ENCODE measurements at regions not wholly inside any gene's neighbourhood (a gene's known extent, or its start where the extent isn't known, plus 50 kb on each side); places are given as distances from the start of the nearest gene placed in this dataset.

DNA sequence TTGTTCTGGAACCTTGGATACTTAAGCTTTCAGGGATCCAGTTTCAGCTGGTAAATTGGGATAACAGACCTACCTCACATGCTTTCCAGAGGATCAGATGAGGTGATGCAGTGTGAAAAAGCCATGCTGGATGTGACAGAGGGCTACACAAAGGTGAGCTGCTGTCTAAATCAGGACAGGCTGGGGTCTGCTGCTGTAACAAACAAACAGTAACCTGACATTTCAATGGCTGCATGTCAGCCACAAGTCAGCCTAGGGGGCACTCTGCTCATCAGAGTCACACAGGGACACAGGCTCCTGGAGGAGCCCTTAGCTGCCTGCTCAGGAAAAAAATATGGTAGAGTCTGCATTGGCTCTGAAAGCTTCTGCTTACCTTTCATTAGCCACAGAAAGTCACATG is 66.7 kb upstream of the EGFLAM start:
- Mint-ChIP-seq H3K36me3 (ENCODE audit: low read depth) (no peaks in the 10 kb centered on the region), H3K27me3 (ENCODE audit: low read depth) (peaks cover 31% of the 10 kb centered on the region), H3K9me3 (no peaks in the 10 kb centered on the region), H3K4me1 (no peaks in the 10 kb centered on the region), H3K4me3 (no peak overlapping the region), H3K27ac (ENCODE audit: unreplicated experiment) (no peak overlapping the region)
- DNase-seq (ENCODE audit: low read depth, low spot score) = no peak
- no peak for TF ChIP-seq CTCF (conservative IDR thresholded peaks at IDR 0.05)

- no peak overlapping the region for H3K4me3 Mint-ChIP-seq
- DNase-seq (ENCODE audit: low read depth, low spot score) = no peak
- no peaks in the 10 kb centered on the region for H3K36me3 Mint-ChIP-seq (ENCODE audit: low read depth)
- H3K27ac Mint-ChIP-seq (ENCODE audit: unreplicated experiment) = no peak overlapping the region
- H3K27me3 Mint-ChIP-seq (ENCODE audit: low read depth) = peaks cover 22% of the 10 kb centered on the region
- H3K9me3 Mint-ChIP-seq = no peaks in the 10 kb centered on the region
- TF ChIP-seq CTCF (conservative IDR thresholded peaks at IDR 0.05) = no peak
- no peaks in the 10 kb centered on the region for H3K4me1 Mint-ChIP-seq
Observed at GRCh38 chr5:38190111-38190510, 68.2 kb upstream of the EGFLAM start.

DNA sequence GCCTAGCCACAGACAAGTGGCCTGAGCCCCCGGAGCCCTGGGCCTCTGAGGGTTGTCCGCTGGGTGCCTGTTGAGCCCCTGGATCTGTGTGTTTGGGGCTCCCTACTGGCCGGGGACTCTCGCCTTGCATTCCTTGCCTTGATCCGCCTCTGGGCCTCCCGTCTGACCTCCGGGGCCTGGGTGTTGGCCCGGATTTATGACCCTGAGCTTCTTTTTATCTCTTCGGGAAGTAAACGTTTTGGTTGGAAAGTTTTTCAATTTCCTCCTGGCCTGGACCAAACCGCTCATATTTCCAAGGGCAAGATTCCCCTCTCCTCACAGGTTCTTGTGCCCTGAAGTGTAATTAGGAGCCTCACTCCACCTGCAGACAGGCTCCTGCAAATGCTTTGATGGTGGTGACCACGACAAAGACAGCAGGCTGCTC is 69.3 kb upstream of the EGFLAM start:
- H3K4me1 Mint-ChIP-seq = no peaks in the 10 kb centered on the region
- H3K27ac Mint-ChIP-seq (ENCODE audit: unreplicated experiment) = no peak overlapping the region
- H3K27me3 Mint-ChIP-seq (ENCODE audit: low read depth) = peaks cover 11% of the 10 kb centered on the region
- no peaks in the 10 kb centered on the region for H3K9me3 Mint-ChIP-seq
- DNase-seq (ENCODE audit: low read depth, low spot score) = no peak
- H3K4me3 Mint-ChIP-seq = no peak overlapping the region
- H3K36me3 Mint-ChIP-seq (ENCODE audit: low read depth) = no peaks in the 10 kb centered on the region
- TF ChIP-seq CTCF (conservative IDR thresholded peaks at IDR 0.05) = no peak

DNA sequence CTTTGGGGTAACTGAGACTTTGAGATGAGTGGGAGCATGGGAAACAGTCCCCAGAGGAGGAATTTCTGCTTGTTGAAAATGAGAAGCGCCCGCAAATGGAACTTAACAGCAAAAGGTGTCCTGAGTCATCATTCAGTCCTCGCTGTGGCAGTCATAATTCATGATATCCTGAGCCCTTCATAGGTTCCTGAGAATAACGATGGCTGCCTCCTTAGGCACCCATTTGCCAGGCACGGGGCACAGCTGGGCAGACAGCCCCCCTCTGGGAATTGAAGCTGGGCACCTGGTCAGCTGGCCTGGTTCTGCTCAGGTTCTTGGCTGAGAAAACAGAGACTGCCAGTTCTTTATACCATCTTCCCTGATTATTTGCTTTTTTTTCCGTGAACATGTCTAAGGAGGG is 69.8 kb upstream of the EGFLAM start:
- Mint-ChIP-seq H3K4me1 (no peaks in the 10 kb centered on the region), H3K9me3 (no peaks in the 10 kb centered on the region), H3K27me3 (ENCODE audit: low read depth) (peaks cover 6% of the 10 kb centered on the region), H3K36me3 (ENCODE audit: low read depth) (no peaks in the 10 kb centered on the region), H3K4me3 (no peak overlapping the region), H3K27ac (ENCODE audit: unreplicated experiment) (no peak overlapping the region)
- no peak for TF ChIP-seq CTCF (conservative IDR thresholded peaks at IDR 0.05)
- DNase-seq (ENCODE audit: low read depth, low spot score) = no peak

GRCh38 chr5:38187532-38187931 is 70.8 kb upstream of the EGFLAM start:
- Mint-ChIP-seq H3K4me1 (no peaks in the 10 kb centered on the region), H3K36me3 (ENCODE audit: low read depth) (no peaks in the 10 kb centered on the region), H3K9me3 (no peaks in the 10 kb centered on the region), H3K27ac (ENCODE audit: unreplicated experiment) (no peak overlapping the region), H3K4me3 (no peak overlapping the region), H3K27me3 (ENCODE audit: low read depth) (no peaks in the 10 kb centered on the region)
- no peak for TF ChIP-seq CTCF (conservative IDR thresholded peaks at IDR 0.05)
- no peak for DNase-seq (ENCODE audit: low read depth, low spot score)

DNA sequence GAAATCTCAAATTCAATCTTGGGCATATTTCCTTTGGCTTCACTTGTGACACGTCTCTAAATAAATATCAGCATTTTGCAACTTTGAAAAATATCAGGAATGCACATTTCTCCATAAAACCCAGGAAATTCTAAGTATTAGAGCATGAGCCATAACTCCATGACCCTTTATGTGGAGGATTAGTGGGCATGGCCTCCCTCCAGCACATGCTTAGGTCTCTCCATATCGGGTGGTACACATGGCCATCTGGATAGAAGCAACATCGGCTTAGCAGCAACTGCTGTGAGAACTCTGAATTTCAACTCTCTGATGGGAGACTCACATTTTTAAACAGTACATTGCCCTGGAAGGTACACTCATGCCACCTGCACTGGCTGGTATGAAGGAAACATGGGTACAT is 73.7 kb upstream of the EGFLAM start:
- no peaks in the 10 kb centered on the region for H3K4me1 Mint-ChIP-seq
- H3K9me3 Mint-ChIP-seq = peaks cover 4% of the 10 kb centered on the region
- H3K36me3 Mint-ChIP-seq (ENCODE audit: low read depth) = no peaks in the 10 kb centered on the region
- no peak for DNase-seq (ENCODE audit: low read depth, low spot score)
- no peak overlapping the region for H3K4me3 Mint-ChIP-seq
- no peak for TF ChIP-seq CTCF (conservative IDR thresholded peaks at IDR 0.05)
- H3K27me3 Mint-ChIP-seq (ENCODE audit: low read depth) = no peaks in the 10 kb centered on the region
- H3K27ac Mint-ChIP-seq (ENCODE audit: unreplicated experiment) = no peak overlapping the region
